ENCODE measurements at regions not wholly inside any gene's neighbourhood (a gene's known extent, or its start where the extent isn't known, plus 50 kb on each side); places are given as distances from the start of the nearest gene placed in this dataset.

DNA sequence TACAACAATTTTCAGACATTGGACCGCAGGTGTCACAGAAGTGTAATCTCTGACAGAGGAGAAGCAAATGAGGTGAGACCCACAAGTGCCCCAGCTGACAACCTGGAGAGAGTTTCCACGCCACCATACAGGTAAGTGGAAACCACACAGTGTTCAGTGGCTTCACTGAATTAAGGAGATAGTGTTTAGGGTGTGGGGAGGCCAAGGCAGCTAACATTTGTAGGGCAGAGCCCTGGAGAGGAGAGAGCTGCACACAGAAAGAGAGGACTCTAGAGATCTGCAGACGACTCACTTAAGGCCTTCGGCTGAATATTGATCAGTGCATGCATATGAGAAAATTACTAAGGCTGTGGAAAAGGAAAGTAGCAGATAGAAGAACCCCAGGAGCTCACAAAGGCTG lies 228.9 kb upstream of the TNRC6C start:
- DNase-seq = no peak

DNA sequence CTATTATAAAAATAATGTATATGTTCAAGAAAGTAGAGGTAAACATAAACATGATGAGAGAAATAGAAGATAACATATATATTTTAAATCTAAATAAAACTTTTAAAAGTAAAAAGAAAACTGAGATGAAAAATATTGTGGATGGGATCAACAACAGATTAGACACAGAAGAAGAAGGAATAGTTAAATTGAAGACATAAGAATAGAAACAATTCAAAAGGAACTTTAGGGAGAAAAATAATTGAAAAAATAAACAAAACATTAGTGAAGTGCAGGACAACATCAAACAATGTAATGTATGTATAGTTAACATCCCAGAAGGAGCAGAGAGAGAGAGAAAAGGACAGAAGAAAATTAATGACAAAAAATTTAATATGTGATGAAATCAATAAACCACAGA lies 228.1 kb upstream of the TNRC6C start:
- no peak for DNase-seq

DNA sequence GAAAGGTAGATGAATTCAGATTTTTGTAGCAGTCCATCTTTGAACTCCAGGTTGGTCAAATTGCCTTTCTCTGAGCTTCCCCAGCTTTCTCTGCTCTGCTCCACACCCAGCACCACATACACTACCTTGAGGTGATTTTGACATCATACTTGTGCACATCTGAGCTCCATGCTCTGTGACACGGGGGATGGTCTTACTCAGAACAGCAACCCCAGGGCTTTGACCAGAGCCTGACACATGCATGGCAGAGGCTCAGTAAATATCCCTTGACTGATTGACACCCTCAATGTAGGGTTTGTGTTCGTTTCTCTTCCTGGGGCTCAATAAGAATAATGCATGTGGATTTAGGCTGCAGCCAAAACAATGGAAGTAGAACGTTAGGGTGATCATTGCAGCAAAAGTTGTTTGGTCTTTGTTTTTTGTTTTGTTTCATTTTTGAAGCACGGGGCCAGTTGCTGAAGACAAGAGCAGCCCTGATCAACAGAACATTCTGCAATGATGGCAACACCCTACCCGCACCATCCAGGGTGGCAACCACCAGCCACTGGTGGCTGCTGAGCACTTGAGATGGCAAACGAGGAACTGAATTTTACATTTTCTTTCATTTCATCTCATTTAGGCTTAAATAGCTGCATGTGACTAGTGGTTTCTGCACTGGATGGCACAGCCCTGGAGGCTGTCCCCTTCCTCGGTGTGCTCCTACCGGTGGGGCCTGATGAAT lies 224.8 kb upstream of the TNRC6C start:
- DNase-seq = no peak

DNA sequence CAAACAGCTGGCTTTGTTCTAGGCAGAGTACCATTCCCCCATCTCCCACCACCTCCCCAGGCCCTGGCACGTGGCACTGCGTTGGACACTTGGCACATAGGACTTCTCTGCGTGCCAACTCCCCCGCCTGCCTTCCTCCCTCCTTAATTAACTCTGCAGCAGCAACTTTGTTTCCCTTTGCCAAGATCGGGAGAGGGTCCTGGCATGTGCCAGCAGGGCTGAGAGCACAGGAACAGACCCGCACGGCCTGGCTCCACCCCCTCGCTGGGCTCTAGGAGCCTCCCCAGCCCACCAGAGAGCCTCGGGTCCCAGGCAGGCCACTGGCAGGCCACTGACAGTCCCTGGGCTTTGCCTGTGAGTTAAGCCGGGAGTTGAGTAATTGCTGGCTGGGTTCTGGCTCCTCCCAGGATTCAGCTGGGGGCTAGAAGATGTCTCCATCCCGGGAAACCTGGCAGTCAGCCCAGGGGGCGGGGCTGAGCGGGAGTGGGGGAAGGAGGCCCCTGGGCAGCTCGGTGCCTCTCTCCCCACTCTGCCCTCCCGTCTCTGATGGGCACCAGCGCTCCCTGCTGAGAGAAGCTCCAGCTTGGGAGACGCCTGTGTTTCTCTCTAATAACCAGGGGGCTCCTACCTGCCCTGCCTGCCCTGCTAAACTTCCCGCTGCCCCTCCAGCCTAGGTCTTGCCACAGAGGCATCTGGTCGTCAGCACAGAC lies 224.0 kb upstream of the TNRC6C start:
- DNase-seq = peak in 13 of 14 donors; percentile 39 to 89 (median 76)

DNA sequence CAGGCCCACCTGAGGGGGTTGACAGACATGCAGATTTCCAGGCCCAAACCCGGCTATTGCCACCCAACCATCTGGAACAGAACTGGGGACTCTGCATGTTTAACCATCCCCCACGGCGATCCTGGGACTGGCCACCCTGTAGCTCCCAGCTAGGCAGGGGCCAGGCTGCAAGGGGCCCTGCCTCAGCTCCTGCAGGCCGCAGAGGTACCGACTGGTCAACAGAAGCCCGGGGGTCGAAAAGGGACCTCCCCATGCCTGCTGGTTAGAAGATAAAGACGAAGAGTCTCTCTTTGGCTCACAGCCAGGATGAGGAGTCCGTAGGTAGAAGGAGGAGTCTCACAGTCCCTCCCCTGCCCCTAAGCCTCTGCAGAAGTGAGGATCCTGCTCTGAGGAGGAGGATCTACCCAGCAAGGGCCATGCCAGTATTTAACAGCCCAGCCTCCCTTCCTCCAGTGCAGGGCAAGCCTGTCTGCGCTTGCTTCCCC lies 223.4 kb upstream of the TNRC6C start:
- peak in 4 of 14 donors; percentile 49 to 65 (median 52) for DNase-seq

- peak in 9 of 14 donors; percentile 30 to 91 (median 49) for DNase-seq
These were observed 222.8 kb upstream of the TNRC6C start for GRCh38 chr17:77735566-77736198.

GRCh38 chr17:77736199-77736585 lies 222.3 kb upstream of the TNRC6C start:
- DNase-seq = peak in 1 of 14 donors; percentile 86

GRCh38 chr17:77736721-77737120 lies 221.8 kb upstream of the TNRC6C start:
- peak in 3 of 14 donors; percentile 40 to 97 (median 41) for DNase-seq

DNA sequence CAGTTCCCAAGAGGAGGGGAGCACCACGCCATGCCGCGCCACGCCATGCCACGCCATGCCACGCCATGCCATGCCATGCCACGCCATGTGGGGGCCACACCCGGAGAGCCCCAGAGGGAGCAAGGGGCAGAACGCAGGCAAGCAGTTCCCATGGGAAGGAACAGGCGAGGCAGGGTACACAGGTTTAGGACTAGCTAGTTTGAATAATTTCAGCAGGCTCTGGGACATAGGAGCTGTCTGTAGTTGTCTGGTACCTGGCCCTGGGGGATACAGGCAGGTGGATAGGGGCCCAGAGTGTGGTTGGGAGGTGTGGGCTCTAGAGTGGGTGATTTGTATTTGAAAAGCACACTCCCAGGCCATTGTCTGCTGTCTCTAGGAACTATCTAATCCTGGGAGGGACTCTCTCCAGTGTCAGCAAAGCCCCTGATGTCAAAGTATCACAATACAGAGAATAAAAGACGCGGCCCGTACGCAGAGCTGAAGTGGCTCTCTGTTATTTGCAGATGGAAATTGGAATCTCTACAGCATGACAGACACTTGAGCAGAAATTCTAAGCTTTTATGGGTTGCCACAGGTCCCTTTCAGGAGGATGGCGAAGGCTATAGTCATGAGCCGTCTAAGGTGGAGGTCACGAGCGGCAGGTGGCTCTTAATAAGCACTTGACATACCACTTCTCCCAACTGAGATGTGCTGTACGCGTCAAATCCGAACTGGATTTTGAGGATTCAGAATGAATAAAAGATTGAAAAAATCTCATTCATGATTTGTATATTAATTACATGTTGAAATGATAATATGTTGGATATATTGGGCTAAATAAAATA lies 220.8 kb upstream of the TNRC6C start:
- no peak for DNase-seq

GRCh38 chr17:77738751-77739531 lies 219.6 kb upstream of the TNRC6C start:
- peak in 1 of 14 donors; percentile 54 for DNase-seq

DNA sequence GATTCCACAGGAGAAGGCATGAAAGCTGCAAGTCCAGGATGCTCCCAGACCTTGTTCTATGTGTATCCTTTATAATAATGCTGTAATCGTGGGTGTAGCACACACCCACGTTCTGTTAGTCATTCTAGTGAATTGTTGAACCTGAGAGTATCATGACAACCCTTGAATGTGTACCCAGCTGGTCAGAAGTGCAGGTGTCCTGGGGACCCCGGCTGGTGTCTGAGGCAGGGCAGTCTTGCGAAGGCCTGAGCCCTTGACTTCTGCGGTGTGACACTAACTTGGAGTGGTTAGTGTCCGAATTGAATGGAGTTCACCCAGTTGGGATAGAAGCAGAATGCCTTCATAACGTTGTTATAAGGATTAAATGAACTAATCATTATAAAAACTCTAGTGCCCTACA lies 218.0 kb upstream of the TNRC6C start:
- DNase-seq = no peak

- no peak for DNase-seq
These were observed 217.4 kb upstream of the TNRC6C start for GRCh38 chr17:77741109-77741508.

DNA sequence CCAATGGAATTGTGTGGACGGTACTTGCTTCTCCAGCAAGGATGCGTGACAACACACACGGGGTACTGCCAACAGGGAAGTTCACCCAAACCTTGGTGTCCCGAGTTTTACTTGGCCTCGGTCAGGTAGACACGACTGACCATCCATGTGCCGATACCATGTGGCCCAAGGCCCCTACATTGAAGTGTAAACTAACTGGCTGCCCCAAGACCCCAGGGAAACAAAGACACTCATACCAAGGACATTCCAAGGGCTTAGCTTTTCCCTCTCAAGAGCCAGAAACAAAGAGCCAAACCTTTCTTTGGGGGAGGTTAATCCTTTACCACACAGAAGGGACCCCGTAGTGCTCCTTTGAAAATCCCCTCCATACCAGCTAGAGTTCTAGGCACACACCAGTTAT lies 215.9 kb upstream of the TNRC6C start:
- DNase-seq = no peak

GRCh38 chr17:77744066-77744988 lies 214.2 kb upstream of the TNRC6C start:
- DNase-seq = no peak

- DNase-seq = no peak
These were observed 212.8 kb upstream of the TNRC6C start for GRCh38 chr17:77745702-77746101.

- no peak for DNase-seq
These were observed 212.1 kb upstream of the TNRC6C start for GRCh38 chr17:77746393-77746792.

- no peak for DNase-seq
These were observed 211.5 kb upstream of the TNRC6C start for GRCh38 chr17:77746896-77747554.

DNA sequence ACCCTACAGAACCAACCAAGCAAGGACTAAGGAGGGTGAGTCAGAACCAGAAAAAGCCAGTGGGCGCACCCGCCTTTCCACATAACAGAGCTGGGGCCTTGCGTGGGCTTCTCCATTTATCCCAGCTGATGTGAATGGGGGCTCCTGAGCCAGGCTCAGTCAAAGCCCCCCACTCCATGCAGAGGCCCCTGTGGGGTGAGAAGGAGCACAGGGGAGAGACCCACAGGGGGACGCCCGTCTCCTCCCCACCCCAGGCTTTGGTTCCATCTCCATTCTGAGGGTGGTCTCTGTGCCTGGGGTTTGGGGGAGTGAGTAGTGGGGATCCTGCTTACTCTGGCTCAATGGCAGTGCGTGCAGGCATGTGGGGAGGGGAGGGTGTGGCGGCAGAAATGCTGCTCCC lies 210.1 kb upstream of the TNRC6C start:
- no peak for DNase-seq

DNA sequence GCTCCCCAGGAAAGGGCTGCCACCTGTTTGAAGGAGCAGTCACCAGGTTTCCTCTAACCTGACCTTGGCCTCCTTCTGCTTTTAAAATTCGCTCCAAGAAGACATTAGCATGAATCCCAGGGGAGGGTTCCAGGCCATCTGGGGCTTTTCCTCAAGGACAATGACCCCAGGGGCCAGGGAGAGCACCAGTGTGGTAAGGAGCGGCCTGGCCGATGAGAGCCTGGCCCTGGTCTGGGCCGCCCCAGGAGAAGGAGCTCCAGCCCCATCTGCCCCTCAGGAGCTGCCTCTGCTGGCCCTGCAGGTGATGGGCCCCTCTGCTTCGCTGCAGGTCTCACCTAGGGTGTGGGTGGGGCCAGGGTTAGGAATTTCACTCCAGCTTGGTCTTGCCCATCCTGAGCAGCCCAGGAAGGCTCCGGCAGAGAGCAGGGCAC lies 209.2 kb upstream of the TNRC6C start:
- no peak for DNase-seq

GRCh38 chr17:77749989-77750388 lies 208.5 kb upstream of the TNRC6C start:
- no peak for DNase-seq

All from C1 segment of cervical spinal cord (tissue), 14 donors.